ENCODE measurements at regions not wholly inside any gene's neighbourhood (a gene's known extent, or its start where the extent isn't known, plus 50 kb on each side); places are given as distances from the start of the nearest gene placed in this dataset.

- TF ChIP-seq CTCF (conservative IDR thresholded peaks at IDR 0.05; ENCODE audit: low read depth in 2 of 2) = no peak
- TF ChIP-seq POLR2AphosphoS5 (IDR thresholded peaks at IDR 0.05; ENCODE audit: low read depth) = no peak
- no peak for TF ChIP-seq REST (IDR thresholded peaks at IDR 0.05; ENCODE audit: unreplicated experiment)
- TF ChIP-seq ZNF114 (CRISPR knock-in tag; IDR thresholded peaks at IDR 0.05) = no peak
- no peak for TF ChIP-seq ZNF331 (CRISPR knock-in tag; IDR thresholded peaks at IDR 0.05; ENCODE audit: low read depth)
- TF ChIP-seq EZH2 (IDR thresholded peaks at IDR 0.05; ENCODE audit: low read depth, unreplicated experiment) = no peak
Measured at GRCh38 chr14:81766321-81766915, 232.8 kb upstream of the SEL1L start.

Measured in GM23338 (cell line).